NCI-H146 treated with DMSO at 0.1 percent for 48 hours (cell line): ENCODE measurements at regions not wholly inside any gene's neighbourhood (a gene's known extent, or its start where the extent isn't known, plus 50 kb on each side); places are given as distances from the start of the nearest gene placed in this dataset.
A peak's percentile ranks its signal among the peaks of the same experiment; 100 is the strongest.
"Not testable (repeated sequence)": the region's sequence is repeated elsewhere in the genome, so short reads cannot be mapped to it uniquely, and the experiment has no call there.

ENCODE experiments used
- DNase-seq: peaks from one replicate; lab custom pipeline; 2025; ENCODE audit not compliant: unreplicated experiment; lab: John Stamatoyannopoulos, UW

- no peak for DNase-seq
Observed at GRCh38 chr6:169101981-169102380, 151.7 kb downstream of the THBS2 start.

GRCh38 chr6:169101036-169101805 is 152.4 kb downstream of the THBS2 start:
- DNase-seq = no peak

- DNase-seq = no peak
Observed at GRCh38 chr6:169099411-169100202, 154.0 kb downstream of the THBS2 start.

- DNase-seq = not testable (repeated sequence)
Observed at GRCh38 chr6:169098651-169099050, 155.0 kb downstream of the THBS2 start.

- DNase-seq = no peak
Observed at GRCh38 chr6:169098116-169098515, 155.5 kb downstream of the THBS2 start.

GRCh38 chr6:169097381-169097959 is 156.2 kb downstream of the THBS2 start:
- DNase-seq = peak; percentile 86

- no peak for DNase-seq
Observed at GRCh38 chr6:169096388-169096787, 157.3 kb downstream of the THBS2 start.

- no peak for DNase-seq
Observed at GRCh38 chr6:169095153-169095552, 158.5 kb downstream of the THBS2 start.

- DNase-seq = no peak
Observed at GRCh38 chr6:169094552-169094950, 159.1 kb downstream of the THBS2 start.

GRCh38 chr6:169093770-169094551 is 159.7 kb downstream of the THBS2 start:
- no peak for DNase-seq

- no peak for DNase-seq
Observed at GRCh38 chr6:169093066-169093723, 160.5 kb downstream of the THBS2 start.

GRCh38 chr6:169092375-169092774 is 161.3 kb downstream of the THBS2 start:
- DNase-seq = no peak

- not testable (repeated sequence) for DNase-seq
Observed at GRCh38 chr6:169090514-169091127, 163.0 kb downstream of the THBS2 start.

- no peak for DNase-seq
Observed at GRCh38 chr6:169088762-169089161, 164.9 kb downstream of the THBS2 start.

- DNase-seq = no peak
Observed at GRCh38 chr6:169087443-169088041, 166.1 kb downstream of the THBS2 start.

- not testable (repeated sequence) for DNase-seq
Observed at GRCh38 chr6:169086616-169087015, 167.0 kb downstream of the THBS2 start.

- DNase-seq = no peak
Observed at GRCh38 chr6:169086020-169086419, 167.6 kb downstream of the THBS2 start.

- no peak for DNase-seq
Observed at GRCh38 chr6:169085466-169085865, 168.2 kb downstream of the THBS2 start.

- DNase-seq = not testable (repeated sequence)
Observed at GRCh38 chr6:169084557-169084956, 169.1 kb downstream of the THBS2 start.

GRCh38 chr6:169084067-169084466 is 169.6 kb downstream of the THBS2 start:
- no peak for DNase-seq
